PC-3 (cell line): ENCODE measurements at regions not wholly inside any gene's neighbourhood (a gene's known extent, or its start where the extent isn't known, plus 50 kb on each side); places are given as distances from the start of the nearest gene placed in this dataset.

Experiments used
- CTCF ChIP-seq: fragments of 300-600 bp; sonication (generic); conservative IDR thresholded peaks from 2 replicates; pipeline ENCODE4 v1.5.1; 2017; ENCODE audit warnings: antibody characterized with exemption, low read depth, mild to moderate bottlenecking, low read length
- EZH2 ChIP-seq: fragments of 300-600 bp; sonication (generic); IDR thresholded peaks from one replicate; pipeline ENCODE4 v1.6.1; 2017; ENCODE audit warnings: antibody characterized with exemption, mild to moderate bottlenecking, low read length; ENCODE audit not compliant: unreplicated experiment
- EZH2phosphoT487 ChIP-seq: fragments of 300-600 bp; sonication (generic); IDR thresholded peaks from 2 replicates; pipeline ENCODE4 v1.6.1; 2018; ENCODE audit warnings: mild to moderate bottlenecking, antibody characterized with exemption, low read length, borderline replicate concordance

- TF ChIP-seq CTCF (no peak), EZH2 (no peak), EZH2phosphoT487 (no peak)
These were observed 371.9 kb upstream of the SHH start for GRCh38 chr7:156184164-156184563.
